Neural cell (in vitro differentiated cells): ENCODE measurements at regions not wholly inside any gene's neighbourhood (a gene's known extent, or its start where the extent isn't known, plus 50 kb on each side); places are given as distances from the start of the nearest gene placed in this dataset.
"Not testable (repeated sequence)": the region's sequence is repeated elsewhere in the genome, so short reads cannot be mapped to it uniquely, and the experiment has no call there.

Source experiments
- H2AFZ ChIP-seq: fragments of 200-600, 300-800 bp; sonication (generic), shearing (Covaris generic); 2 replicates; pipeline ENCODE4 v1.6.0; 2014; ENCODE audit warnings: low read depth, mild to moderate bottlenecking, antibody characterized with exemption, low read length, moderate library complexity
- H3F3A ChIP-seq: fragments of 200-600 bp; shearing (Covaris generic); 2 replicates; pipeline ENCODE4 v1.6.1; 2016; ENCODE audit warnings: mild to moderate bottlenecking, moderate library complexity, mixed read lengths, antibody characterized with exemption, low read length; ENCODE audit not compliant: insufficient read depth, poor library complexity, severe bottlenecking
- H3K27ac ChIP-seq: fragments of 200-600, 300-800 bp; sonication (generic), shearing (Covaris generic); 2 replicates; pipeline ENCODE4 v1.5.1; 2014; ENCODE audit warnings: mild to moderate bottlenecking, low read length, moderate library complexity
- H3K27me3 ChIP-seq: fragments of 300-800, 200-600 bp; sonication (generic), shearing (Covaris generic); 2 replicates; pipeline ENCODE4 v1.6.0; 2014; ENCODE audit warnings: mild to moderate bottlenecking, low read depth, low read length, moderate library complexity; ENCODE audit not compliant: insufficient read depth
- H3K36me3 ChIP-seq: fragments of 300-800, 200-600 bp; sonication (generic), shearing (Covaris generic); 2 replicates; pipeline ENCODE4 v1.5.1; 2014; ENCODE audit warnings: mild to moderate bottlenecking, antibody characterized with exemption, low read length, moderate library complexity; ENCODE audit not compliant: insufficient read depth
- H3K4me2 ChIP-seq: fragments of 300-800, 200-600 bp; sonication (generic), shearing (Covaris generic); 2 replicates; pipeline ENCODE4 v1.6.0; 2014; ENCODE audit warnings: mild to moderate bottlenecking, low read length
- H3K4me3 ChIP-seq: fragments of 300-800, 200-600 bp; sonication (generic), shearing (Covaris generic); 2 replicates; pipeline ENCODE4 v1.5.1; 2014; ENCODE audit warnings: mild to moderate bottlenecking, low read length, moderate library complexity
- H3K79me2 ChIP-seq: fragments of 200-600 bp; shearing (Covaris generic); replicated peaks from 2 replicates; pipeline ENCODE4 v1.6.0; 2014; ENCODE audit warnings: mild to moderate bottlenecking, low read length, moderate library complexity; ENCODE audit not compliant: insufficient read depth
- H3K9ac ChIP-seq: fragments of 300-800, 200-600 bp; sonication (generic), shearing (Covaris generic); 2 replicates; pipeline ENCODE4 v1.6.1; 2016; ENCODE audit warnings: mild to moderate bottlenecking, low read length, mixed read lengths
- H3K9me2 ChIP-seq: fragments of 200-600 bp; shearing (Covaris generic); 2 replicates; pipeline ENCODE4 v1.6.1; 2016; ENCODE audit warnings: mild to moderate bottlenecking, low read length, mixed read lengths; ENCODE audit not compliant: insufficient read depth
- H3K9me3 ChIP-seq: fragments of 200-600, 300-800 bp; sonication (generic), shearing (Covaris generic); 2 replicates; pipeline ENCODE4 v1.6.1; 2016; ENCODE audit warnings: mild to moderate bottlenecking, mixed run types, low read length, moderate library complexity, mixed read lengths
- H4K20me1 ChIP-seq: fragments of 200-600 bp; shearing (Covaris generic); 2 replicates; pipeline ENCODE4 v1.6.1; 2016; ENCODE audit warnings: mild to moderate bottlenecking, mixed run types; ENCODE audit not compliant: insufficient read depth
- EP300 ChIP-seq: fragments of 450-650 bp; conservative IDR thresholded peaks from 2 replicates; pipeline ENCODE4 v1.6.1; 2014; ENCODE audit warnings: antibody characterized with exemption, mild to moderate bottlenecking, moderate library complexity; ENCODE audit not compliant: poor library complexity, severe bottlenecking
- EZH2 ChIP-seq: fragments of 200-600, 300-800 bp; shearing (Covaris generic), sonication (generic); IDR thresholded peaks from 2 replicates; pipeline ENCODE4 v1.6.1; 2014; ENCODE audit warnings: antibody characterized with exemption, low read length, borderline replicate concordance, mild to moderate bottlenecking; ENCODE audit not compliant: insufficient read depth, poor library complexity, severe bottlenecking
- MXI1 ChIP-seq: fragments of 450-650 bp; conservative IDR thresholded peaks from 2 replicates; pipeline ENCODE4 v1.6.1; 2014; ENCODE audit warnings: antibody characterized with exemption, mild to moderate bottlenecking; ENCODE audit not compliant: poor library complexity, severe bottlenecking
- POLR2AphosphoS5 ChIP-seq: IDR thresholded peaks from 2 replicates; pipeline ENCODE4 v1.6.1; 2012
- RAD21 ChIP-seq: fragments of 450-650 bp; conservative IDR thresholded peaks from 2 replicates; pipeline ENCODE4 v1.6.1; 2014; ENCODE audit warnings: antibody characterized with exemption, mild to moderate bottlenecking, moderate library complexity
- SMC3 ChIP-seq: fragments of 450-650 bp; conservative IDR thresholded peaks from 2 replicates; pipeline ENCODE4 v1.6.1; 2014; ENCODE audit warnings: antibody characterized with exemption, mild to moderate bottlenecking, moderate library complexity; ENCODE audit not compliant: poor library complexity
- TAF1 ChIP-seq: IDR thresholded peaks from 2 replicates; pipeline ENCODE4 v1.6.1; 2012; ENCODE audit warnings: low read depth
- TF ChIP-seq, protein P1 (sequence below): IDR thresholded peaks from 2 replicates; pipeline ENCODE4 v1.6.1; 2012; ENCODE audit warnings: borderline replicate concordance
- TF ChIP-seq, protein P2 (sequence below): fragments of 450-650 bp; IDR thresholded peaks from 2 replicates; pipeline ENCODE4 v1.5.1; 2014; ENCODE audit warnings: antibody characterized with exemption, mild to moderate bottlenecking, moderate library complexity; ENCODE audit not compliant: poor library complexity, severe bottlenecking

- Histone ChIP-seq H3K4me3 (no peak overlapping the region), H4K20me1 (no peaks in the 10 kb centered on the region), H3K36me3 (no peaks in the 10 kb centered on the region), H3K9me2 (no peaks in the 10 kb centered on the region), H3F3A (no peaks in the 10 kb centered on the region), H3K27ac (no peak overlapping the region), H3K4me2 (no peak overlapping the region), H3K9ac (no peak overlapping the region), H3K9me3 (peaks cover 5% of the 10 kb centered on the region), H3K27me3 (no peaks in the 10 kb centered on the region), H3K79me2 (no peaks in the 10 kb centered on the region), H2AFZ (no peak overlapping the region)
- TF ChIP-seq, protein P1, sequence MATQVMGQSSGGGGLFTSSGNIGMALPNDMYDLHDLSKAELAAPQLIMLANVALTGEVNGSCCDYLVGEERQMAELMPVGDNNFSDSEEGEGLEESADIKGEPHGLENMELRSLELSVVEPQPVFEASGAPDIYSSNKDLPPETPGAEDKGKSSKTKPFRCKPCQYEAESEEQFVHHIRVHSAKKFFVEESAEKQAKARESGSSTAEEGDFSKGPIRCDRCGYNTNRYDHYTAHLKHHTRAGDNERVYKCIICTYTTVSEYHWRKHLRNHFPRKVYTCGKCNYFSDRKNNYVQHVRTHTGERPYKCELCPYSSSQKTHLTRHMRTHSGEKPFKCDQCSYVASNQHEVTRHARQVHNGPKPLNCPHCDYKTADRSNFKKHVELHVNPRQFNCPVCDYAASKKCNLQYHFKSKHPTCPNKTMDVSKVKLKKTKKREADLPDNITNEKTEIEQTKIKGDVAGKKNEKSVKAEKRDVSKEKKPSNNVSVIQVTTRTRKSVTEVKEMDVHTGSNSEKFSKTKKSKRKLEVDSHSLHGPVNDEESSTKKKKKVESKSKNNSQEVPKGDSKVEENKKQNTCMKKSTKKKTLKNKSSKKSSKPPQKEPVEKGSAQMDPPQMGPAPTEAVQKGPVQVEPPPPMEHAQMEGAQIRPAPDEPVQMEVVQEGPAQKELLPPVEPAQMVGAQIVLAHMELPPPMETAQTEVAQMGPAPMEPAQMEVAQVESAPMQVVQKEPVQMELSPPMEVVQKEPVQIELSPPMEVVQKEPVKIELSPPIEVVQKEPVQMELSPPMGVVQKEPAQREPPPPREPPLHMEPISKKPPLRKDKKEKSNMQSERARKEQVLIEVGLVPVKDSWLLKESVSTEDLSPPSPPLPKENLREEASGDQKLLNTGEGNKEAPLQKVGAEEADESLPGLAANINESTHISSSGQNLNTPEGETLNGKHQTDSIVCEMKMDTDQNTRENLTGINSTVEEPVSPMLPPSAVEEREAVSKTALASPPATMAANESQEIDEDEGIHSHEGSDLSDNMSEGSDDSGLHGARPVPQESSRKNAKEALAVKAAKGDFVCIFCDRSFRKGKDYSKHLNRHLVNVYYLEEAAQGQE, result no peak
- no peak for TF ChIP-seq RAD21
- no peak for TF ChIP-seq EZH2
- no peak for TF ChIP-seq EP300
- no peak for TF ChIP-seq POLR2AphosphoS5
- TF ChIP-seq MXI1, result no peak
- TF ChIP-seq SMC3, result no peak
- TF ChIP-seq TAF1, result no peak
- TF ChIP-seq, protein P2, sequence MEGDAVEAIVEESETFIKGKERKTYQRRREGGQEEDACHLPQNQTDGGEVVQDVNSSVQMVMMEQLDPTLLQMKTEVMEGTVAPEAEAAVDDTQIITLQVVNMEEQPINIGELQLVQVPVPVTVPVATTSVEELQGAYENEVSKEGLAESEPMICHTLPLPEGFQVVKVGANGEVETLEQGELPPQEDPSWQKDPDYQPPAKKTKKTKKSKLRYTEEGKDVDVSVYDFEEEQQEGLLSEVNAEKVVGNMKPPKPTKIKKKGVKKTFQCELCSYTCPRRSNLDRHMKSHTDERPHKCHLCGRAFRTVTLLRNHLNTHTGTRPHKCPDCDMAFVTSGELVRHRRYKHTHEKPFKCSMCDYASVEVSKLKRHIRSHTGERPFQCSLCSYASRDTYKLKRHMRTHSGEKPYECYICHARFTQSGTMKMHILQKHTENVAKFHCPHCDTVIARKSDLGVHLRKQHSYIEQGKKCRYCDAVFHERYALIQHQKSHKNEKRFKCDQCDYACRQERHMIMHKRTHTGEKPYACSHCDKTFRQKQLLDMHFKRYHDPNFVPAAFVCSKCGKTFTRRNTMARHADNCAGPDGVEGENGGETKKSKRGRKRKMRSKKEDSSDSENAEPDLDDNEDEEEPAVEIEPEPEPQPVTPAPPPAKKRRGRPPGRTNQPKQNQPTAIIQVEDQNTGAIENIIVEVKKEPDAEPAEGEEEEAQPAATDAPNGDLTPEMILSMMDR, result no peak
These were observed 53.0 kb upstream of the NDUFV2 start for GRCh38 chr18:9049495-9049809.

DNA sequence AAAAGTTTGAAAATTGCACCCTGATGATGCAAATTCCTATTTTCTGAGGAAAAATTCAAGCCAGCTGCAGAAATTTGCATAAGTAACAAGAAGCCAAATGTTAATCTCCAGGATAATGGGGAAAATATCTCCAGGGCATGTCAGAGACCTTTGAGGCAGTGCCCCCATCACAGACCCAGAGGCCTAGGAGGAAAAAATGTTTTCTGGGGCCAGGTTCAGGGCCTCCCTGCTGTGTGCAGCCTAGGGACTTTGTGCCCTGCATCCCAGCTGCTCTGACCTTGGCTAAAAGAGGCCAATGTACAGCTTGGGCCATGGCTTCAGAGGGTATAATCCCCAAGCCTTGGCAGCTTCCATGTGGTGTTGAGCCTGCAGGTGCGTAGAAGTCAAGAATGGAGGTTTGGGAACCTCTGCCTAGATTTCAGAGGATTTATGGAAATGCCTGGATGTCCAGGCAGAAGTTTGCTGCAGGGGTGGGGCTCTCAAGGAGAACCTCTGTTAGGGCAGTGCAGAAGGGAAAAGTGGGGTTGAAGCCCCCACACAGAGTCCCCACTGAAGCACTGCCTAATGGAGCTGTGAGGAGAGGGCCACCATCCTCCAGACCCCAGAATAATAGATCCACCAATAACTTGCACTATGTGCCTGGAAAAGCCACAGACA is 51.7 kb upstream of the NDUFV2 start:
- not testable (repeated sequence) for H3F3A ChIP-seq, H3K9ac ChIP-seq, H3K4me3 ChIP-seq, H4K20me1 ChIP-seq, H3K27ac ChIP-seq, H3K9me3 ChIP-seq, H3K4me2 ChIP-seq, H3K79me2 ChIP-seq, H3K27me3 ChIP-seq, H3K9me2 ChIP-seq, H3K36me3 ChIP-seq, H2AFZ ChIP-seq
